GM12878 (cell line): ENCODE measurements at regions not wholly inside any gene's neighbourhood (a gene's known extent, or its start where the extent isn't known, plus 50 kb on each side); places are given as distances from the start of the nearest gene placed in this dataset.

Experiments
- ATAC-seq: fragments of 200-7000 bp; cut with Tn5 transposase; 3 replicates; pipeline ENCODE4 v1.9.1; 2020; ENCODE audit warnings: mild to moderate bottlenecking, moderate library complexity
- BruUV-seq: library from RNA; stranded (reverse); fragments of 400-500 nt; replicated peaks from 2 replicates; lab custom pipeline; 2021; lab: Mats Ljungman, UMichigan
- CTCF ChIA-PET: fragments of 300-600 bp; sonication (Branson Sonifier 250); formaldehyde crosslinking; extraction: SDS; loops from one replicate; lab custom pipeline; 2021; ENCODE audit warnings: inconsistent platforms; lab: Yijun Ruan, JAX
- POLR2A ChIA-PET: fragments of 350-600 bp; formaldehyde crosslinking; extraction: SDS; loops from one replicate; lab custom pipeline; 2021; ENCODE audit warnings: inconsistent platforms; lab: Charles Lee
- RAD21 ChIA-PET: fragments of 300-600 bp; sonication (Branson Sonifier 250); formaldehyde crosslinking; loops from one replicate; lab custom pipeline; 2023; ENCODE audit warnings: antibody characterized with exemption; ENCODE audit not compliant: unreplicated experiment; lab: Charles Lee
- SMC1A ChIA-PET: fragments of 300-600 bp; sonication (Branson Sonifier 250); formaldehyde crosslinking; loops from one replicate; lab custom pipeline; 2023; ENCODE audit not compliant: unreplicated experiment, uncharacterized antibody; lab: Charles Lee
- DNase-seq: peaks from one replicate; pipeline ENCODE4 v3.0.0-alpha.2; 2011; ENCODE audit warnings: low read depth, low spot score
- FAIRE-seq: peaks from 3 replicates; lab custom pipeline; 2011; peaks lifted over from hg19 to GRCh38; lab: Jason Lieb, UNC
- H2AFZ ChIP-seq: 2 replicates; pipeline ENCODE4 v1.6.0; 2011; ENCODE audit warnings: low read depth, low read length, control low read depth; ENCODE audit not compliant: control insufficient read depth
- H3K27ac ChIP-seq: 2 replicates; pipeline ENCODE4 v1.5.1; 2011; ENCODE audit warnings: control low read depth; ENCODE audit not compliant: control insufficient read depth, insufficient read depth
- H3K27me3 ChIP-seq, 2 experiments: replicated peaks in 1 of 2; 2 replicates each; pipeline versions ENCODE4 v1.6.0 to v1.6.1; 2011; ENCODE audit warnings: low read length in 1 of 2; ENCODE audit not compliant: control insufficient read depth in 2 of 2, insufficient read depth in 2 of 2
- H3K36me3 ChIP-seq, 2 experiments: 2 replicates each; pipeline ENCODE4 v1.5.1; 2011; ENCODE audit warnings: low read length in 1 of 2; ENCODE audit not compliant: control insufficient read depth in 2 of 2, insufficient read depth in 2 of 2
- H3K4me1 ChIP-seq: 2 replicates; pipeline ENCODE4 v1.6.1; 2011; ENCODE audit warnings: mild to moderate bottlenecking, low read length, moderate library complexity, mixed read lengths; ENCODE audit not compliant: control insufficient read depth, insufficient read depth
- H3K4me2 ChIP-seq: 2 replicates; pipeline ENCODE4 v1.6.0; 2011; ENCODE audit warnings: control low read depth; ENCODE audit not compliant: control insufficient read depth, insufficient read depth
- H3K4me3 ChIP-seq: fragments of 200-600 bp; sonication (generic); 2 replicates; pipeline ENCODE4 v1.5.1; 2016
- H3K79me2 ChIP-seq: 2 replicates; pipeline ENCODE4 v1.6.0; 2011; ENCODE audit warnings: low read length; ENCODE audit not compliant: control insufficient read depth, insufficient read depth
- H3K9ac ChIP-seq: 2 replicates; pipeline ENCODE4 v1.8.0; 2011; ENCODE audit warnings: low read length, control low read depth, mixed read lengths; ENCODE audit not compliant: control insufficient read depth, insufficient read depth
- H3K9me3 ChIP-seq: replicated peaks from 3 replicates; pipeline ENCODE4 v1.5.1; 2011; ENCODE audit warnings: mild to moderate bottlenecking, low read length; ENCODE audit not compliant: control insufficient read depth, insufficient read depth
- H4K20me1 ChIP-seq: 2 replicates; pipeline ENCODE4 v1.6.0; 2011; ENCODE audit not compliant: control insufficient read depth, insufficient read depth
- ATF7 ChIP-seq: fragments of 450-650 bp; IDR thresholded peaks from 2 replicates; pipeline ENCODE4 v1.6.1; 2016; ENCODE audit warnings: low read depth, mild to moderate bottlenecking
- CBX5 ChIP-seq: sonication (generic); IDR thresholded peaks from 2 replicates; pipeline ENCODE4 v1.6.1; 2016; ENCODE audit warnings: low read depth, moderate library complexity, mild to moderate bottlenecking, inconsistent platforms
- GATAD2B ChIP-seq: fragments of 450-650 bp; conservative IDR thresholded peaks from 2 replicates; pipeline ENCODE4 v1.6.1; 2017; ENCODE audit warnings: low read depth, mild to moderate bottlenecking, moderate library complexity
- IKZF2 ChIP-seq, 2 experiments: fragments of 450-650 bp; IDR thresholded peaks; 2 replicates each; pipeline ENCODE4 v1.6.1; 2017; ENCODE audit warnings: mild to moderate bottlenecking in 2 of 2, moderate library complexity in 2 of 2
- IRF3 ChIP-seq: fragments of 450-650 bp; IDR thresholded peaks from 2 replicates; pipeline ENCODE4 v1.6.1; 2014; ENCODE audit warnings: mild to moderate bottlenecking
- NFYA ChIP-seq: IDR thresholded peaks from 2 replicates; pipeline ENCODE4 v1.6.1; 2011; ENCODE audit warnings: low read depth, mild to moderate bottlenecking, low read length, improper control_type of control experiment, borderline replicate concordance
- PAX8 ChIP-seq: fragments of 450-650 bp; IDR thresholded peaks from 2 replicates; pipeline ENCODE4 v1.6.1; 2017; ENCODE audit warnings: mild to moderate bottlenecking, moderate library complexity
- PML ChIP-seq: IDR thresholded peaks from 2 replicates; pipeline ENCODE4 v1.6.1; 2012; ENCODE audit warnings: low read length, inconsistent platforms
- RCOR1 ChIP-seq: conservative IDR thresholded peaks from 2 replicates; pipeline ENCODE4 v1.6.1; 2012; ENCODE audit warnings: low read depth, low read length, improper control_type of control experiment
- SKIL ChIP-seq: fragments of 450-650 bp; IDR thresholded peaks from 2 replicates; pipeline ENCODE4 v1.6.1; 2017; ENCODE audit warnings: mild to moderate bottlenecking, low read depth, inconsistent platforms; ENCODE audit not compliant: poor library complexity, severe bottlenecking
- SP1 ChIP-seq: IDR thresholded peaks from one replicate; pipeline ENCODE4 v1.6.1; 2011; ENCODE audit warnings: low read depth, low read length
- TBL1XR1 ChIP-seq: IDR thresholded peaks from 2 replicates; pipeline ENCODE4 v1.6.1; 2012; ENCODE audit warnings: low read depth, low read length, improper control_type of control experiment
- TCF3 ChIP-seq: IDR thresholded peaks from 2 replicates; pipeline ENCODE4 v1.6.1; 2012; ENCODE audit warnings: low read depth, mild to moderate bottlenecking, low read length, borderline replicate concordance; ENCODE audit not compliant: insufficient read depth
- USF1 ChIP-seq: IDR thresholded peaks from 2 replicates; pipeline ENCODE4 v1.6.1; 2011; ENCODE audit warnings: borderline replicate concordance, low read depth, mild to moderate bottlenecking, moderate library complexity, mixed read lengths, low read length; ENCODE audit not compliant: insufficient read depth; ENCODE audit errors: extremely low read length
- YBX1 ChIP-seq: fragments of 450-650 bp; IDR thresholded peaks from 2 replicates; pipeline ENCODE4 v1.6.1; 2016; ENCODE audit warnings: antibody characterized with exemption
- ZBED1 ChIP-seq: IDR thresholded peaks from 2 replicates; pipeline ENCODE4 v1.6.1; 2016; ENCODE audit warnings: borderline replicate concordance
- ZBTB40 ChIP-seq: fragments of 450-650 bp; IDR thresholded peaks from 2 replicates; pipeline ENCODE4 v1.6.1; 2016; ENCODE audit warnings: mild to moderate bottlenecking, moderate library complexity, borderline replicate concordance
- ZNF622 ChIP-seq: fragments of 450-650 bp; IDR thresholded peaks from 2 replicates; pipeline ENCODE4 v1.6.1; 2017; ENCODE audit warnings: mild to moderate bottlenecking, inconsistent platforms
- WGBS: methylation state at CpG from one replicate; pipeline ENCODE4 v1.1.6; 2016; ENCODE audit warnings: low lambda C conversion rate; ENCODE audit not compliant: insufficient replicate concordance, insufficient coverage; ENCODE audit errors: missing lambda C conversion rate; 5-methylcytosine and 5-hydroxymethylcytosine counted together
- in situ Hi-C: fragments of 300-500 bp; cut with MboI; formaldehyde crosslinking; loops from 9 replicates; pipeline ENCODE4 v1.14.3; 2018; ENCODE audit warnings: mixed read lengths
- intact Hi-C: fragments of 100-400 bp; cut with micrococcal nuclease; formaldehyde crosslinking; loops from one replicate; pipeline ENCODE4 v1.14.2; 2022; ENCODE audit not compliant: unreplicated experiment

- no peak for TF ChIP-seq ZBTB40
- TF ChIP-seq NFYA, result no peak
- no peak for TF ChIP-seq SKIL
- TF ChIP-seq ZBED1, result no peak
- no peak for TF ChIP-seq IKZF2 (IDR thresholded peaks at IDR 0.05)
- no peak for TF ChIP-seq YBX1
Measured at GRCh38 chr6:125480146-125480545, 178.4 kb upstream of the HDDC2 start (continued).

- ChIA-PET CTCF (interaction anchor here (0.6 to 0.7 kb wide), 2 partner anchors 13 to 515 kb away, joined by 3 read pairs; no protein-coding TSS in a partner anchor), SMC1A (no interaction called here), RAD21 (no interaction called here), POLR2A (no interaction called here)
- no peak overlapping the region for H3K4me2 ChIP-seq
- H2AFZ ChIP-seq, result no peak overlapping the region
- DNase-seq, result no peak
- no peaks in the 10 kb centered on the region for H3K36me3 ChIP-seq
- no peak for ATAC-seq
- 0% methylated on average over 1 of the region's 1 CpG for WGBS
- H3K79me2 ChIP-seq, result no peaks in the 10 kb centered on the region
- no peak overlapping the region for H3K27ac ChIP-seq
- H3K9me3 ChIP-seq, result no peaks in the 10 kb centered on the region; the same call in 2 of the 3 replicates
- H3K27me3 ChIP-seq, result no peaks in the 10 kb centered on the region
- H3K4me1 ChIP-seq, result no peaks in the 10 kb centered on the region
- no peak overlapping the region for H3K4me3 ChIP-seq
- no peak for FAIRE-seq
- intact Hi-C loops (no loop called here), in situ Hi-C loops (no loop called here)
- no peak overlapping the region for H3K9ac ChIP-seq
- H4K20me1 ChIP-seq, result no peaks in the 10 kb centered on the region
- BruUV-seq, result no TSS peak
- TF ChIP-seq PAX8, result no peak
- no peak for TF ChIP-seq RCOR1
- no peak for TF ChIP-seq ATF7
- TF ChIP-seq SP1, result no peak
- no peak for TF ChIP-seq GATAD2B
- no peak for TF ChIP-seq USF1
- TF ChIP-seq ZNF622, result no peak
- TF ChIP-seq CBX5, result no peak
- TF ChIP-seq IRF3, result no peak
- TF ChIP-seq TCF3, result no peak
- no peak for TF ChIP-seq PML
- no peak for TF ChIP-seq TBL1XR1
Measured at GRCh38 chr6:125480571-125480970, 178.8 kb upstream of the HDDC2 start.
